NCI-H2196 (cell line): ENCODE measurements at regions not wholly inside any gene's neighbourhood (a gene's known extent, or its start where the extent isn't known, plus 50 kb on each side); places are given as distances from the start of the nearest gene placed in this dataset.
"Not testable (repeated sequence)": the region's sequence is repeated elsewhere in the genome, so short reads cannot be mapped to it uniquely, and the experiment has no call there.

Experiments used
- DNase-seq: peaks from one replicate; lab custom pipeline; 2025; ENCODE audit not compliant: unreplicated experiment; lab: John Stamatoyannopoulos, UW

GRCh38 chr16:29062235-29062634 lies 77.4 kb downstream of the LAT start:
- not testable (repeated sequence) for DNase-seq

GRCh38 chr16:29061467-29061921 lies 76.6 kb downstream of the LAT start:
- DNase-seq, result not testable (repeated sequence)

GRCh38 chr16:29060022-29060810 lies 75.4 kb downstream of the LAT start:
- not testable (repeated sequence) for DNase-seq

- DNase-seq, result not testable (repeated sequence)
Measured at GRCh38 chr16:29059575-29059974, 74.7 kb downstream of the LAT start.
